Cardiac muscle cell (in vitro differentiated cells and primary cell): ENCODE measurements at regions not wholly inside any gene's neighbourhood (a gene's known extent, or its start where the extent isn't known, plus 50 kb on each side); places are given as distances from the start of the nearest gene placed in this dataset.

ENCODE experiments used
- DNase-seq, 2 donors: peaks; one replicate each; pipeline versions ENCODE4 v3.0.0 to v3.0.0-alpha.2; 2010 to 2017; ENCODE audit warnings: low read depth in 1 of 2, low spot score in 1 of 2
- H3K27ac ChIP-seq: fragments of 200-600 bp; sonication (generic); 2 replicates; pipeline ENCODE4 v1.5.1; 2016
- H3K27me3 ChIP-seq: fragments of 200-600 bp; sonication (generic); 2 replicates; pipeline ENCODE4 v1.6.0; 2016; ENCODE audit warnings: control low read depth
- H3K36me3 ChIP-seq: fragments of 200-600 bp; sonication (generic); 2 replicates; pipeline ENCODE4 v1.5.1; 2016; ENCODE audit warnings: control low read depth
- H3K4me1 ChIP-seq: fragments of 200-600 bp; sonication (generic); 2 replicates; pipeline ENCODE4 v1.8.1; 2017; ENCODE audit warnings: low read depth, mild to moderate bottlenecking, mixed run types
- H3K4me3 ChIP-seq: fragments of 200-600 bp; sonication (generic); 2 replicates; pipeline ENCODE4 v1.5.1; 2016; ENCODE audit warnings: mild to moderate bottlenecking
- H3K9me3 ChIP-seq: fragments of 200-600 bp; sonication (generic); 2 replicates; pipeline ENCODE4 v1.5.1; 2017; ENCODE audit warnings: low read depth, mild to moderate bottlenecking, control low read depth
- CTCF ChIP-seq: IDR thresholded peaks from 2 replicates; pipeline ENCODE4 v1.5.1; 2012; ENCODE audit warnings: low read depth, mild to moderate bottlenecking, low read length

- H3K9me3 ChIP-seq, result no peaks in the 10 kb centered on the region
- H3K27me3 ChIP-seq, result no peaks in the 10 kb centered on the region
- H3K4me3 ChIP-seq, result no peak overlapping the region
- no peak for DNase-seq
- peaks cover 40% of the 10 kb centered on the region for H3K4me1 ChIP-seq
- no peak for TF ChIP-seq CTCF
- H3K36me3 ChIP-seq, result no peaks in the 10 kb centered on the region
- no peak overlapping the region for H3K27ac ChIP-seq
Measured at GRCh38 chr12:84807249-84807648, 105.3 kb downstream of the SLC6A15 start.

GRCh38 chr12:84805474-84805858 lies 107.1 kb downstream of the SLC6A15 start:
- no peak for TF ChIP-seq CTCF
- H3K4me3 ChIP-seq, result no peak overlapping the region
- H3K27me3 ChIP-seq, result no peaks in the 10 kb centered on the region
- no peaks in the 10 kb centered on the region for H3K36me3 ChIP-seq
- no peak overlapping the region for H3K27ac ChIP-seq
- peaks cover 40% of the 10 kb centered on the region for H3K4me1 ChIP-seq
- no peaks in the 10 kb centered on the region for H3K9me3 ChIP-seq
- DNase-seq, result no peak

- H3K9me3 ChIP-seq, result no peaks in the 10 kb centered on the region
- H3K36me3 ChIP-seq, result no peaks in the 10 kb centered on the region
- peaks cover 37% of the 10 kb centered on the region for H3K4me1 ChIP-seq
- H3K27ac ChIP-seq, result no peak overlapping the region
- no peak overlapping the region for H3K4me3 ChIP-seq
- no peak for TF ChIP-seq CTCF
- H3K27me3 ChIP-seq, result no peaks in the 10 kb centered on the region
- no peak for DNase-seq
Measured at GRCh38 chr12:84804691-84805473, 107.7 kb downstream of the SLC6A15 start.

- DNase-seq, result no peak
- H3K9me3 ChIP-seq, result no peaks in the 10 kb centered on the region
- no peaks in the 10 kb centered on the region for H3K36me3 ChIP-seq
- no peak overlapping the region for H3K4me3 ChIP-seq
- no peaks in the 10 kb centered on the region for H3K27me3 ChIP-seq
- no peak for TF ChIP-seq CTCF
- H3K4me1 ChIP-seq, result peaks cover 25% of the 10 kb centered on the region
- H3K27ac ChIP-seq, result no peak overlapping the region
Measured at GRCh38 chr12:84803661-84804060, 108.9 kb downstream of the SLC6A15 start.

GRCh38 chr12:84802161-84802560 lies 110.4 kb downstream of the SLC6A15 start:
- TF ChIP-seq CTCF, result no peak
- H3K27me3 ChIP-seq, result no peaks in the 10 kb centered on the region

More at GRCh38 chr12:84802161-84802560, 110.4 kb downstream of the SLC6A15 start:
- Histone ChIP-seq H3K4me3 (no peak overlapping the region), H3K9me3 (no peaks in the 10 kb centered on the region), H3K27ac (no peak overlapping the region), H3K36me3 (no peaks in the 10 kb centered on the region), H3K4me1 (peaks cover 13% of the 10 kb centered on the region)
- DNase-seq, result no peak
